ENCODE measurements at regions not wholly inside any gene's neighbourhood (a gene's known extent, or its start where the extent isn't known, plus 50 kb on each side); places are given as distances from the start of the nearest gene placed in this dataset.
"Not testable (repeated sequence)": the region's sequence is repeated elsewhere in the genome, so short reads cannot be mapped to it uniquely, and the experiment has no call there.

DNA sequence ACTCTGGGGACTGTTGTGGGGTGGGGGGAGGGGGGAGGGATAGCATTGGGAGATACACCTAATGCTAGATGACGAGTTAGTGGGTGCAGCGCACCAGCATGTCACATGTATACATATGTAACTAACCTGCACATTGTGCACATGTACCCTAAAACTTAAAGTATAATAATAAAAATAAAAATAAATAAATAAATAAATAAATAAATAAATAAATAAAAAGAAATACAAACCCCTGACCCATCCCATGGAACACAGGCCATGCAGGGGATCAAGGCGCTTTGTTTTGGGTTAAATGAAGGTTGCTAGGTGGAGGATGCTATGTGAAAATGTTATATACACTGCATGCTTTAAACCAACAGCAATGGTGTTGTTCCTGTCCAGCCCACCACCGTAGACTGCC, 184.7 kb downstream of the C6orf118 start:
- H3K36me3 Mint-ChIP-seq, H3K27me3 Mint-ChIP-seq, DNase-seq, H3K4me3 Mint-ChIP-seq, H3K27ac Mint-ChIP-seq, H3K4me1 Mint-ChIP-seq, CTCF ChIA-PET: not testable (repeated sequence)
- H3K9me3 Mint-ChIP-seq = peaks cover 12% of the 10 kb centered on the region

DNA sequence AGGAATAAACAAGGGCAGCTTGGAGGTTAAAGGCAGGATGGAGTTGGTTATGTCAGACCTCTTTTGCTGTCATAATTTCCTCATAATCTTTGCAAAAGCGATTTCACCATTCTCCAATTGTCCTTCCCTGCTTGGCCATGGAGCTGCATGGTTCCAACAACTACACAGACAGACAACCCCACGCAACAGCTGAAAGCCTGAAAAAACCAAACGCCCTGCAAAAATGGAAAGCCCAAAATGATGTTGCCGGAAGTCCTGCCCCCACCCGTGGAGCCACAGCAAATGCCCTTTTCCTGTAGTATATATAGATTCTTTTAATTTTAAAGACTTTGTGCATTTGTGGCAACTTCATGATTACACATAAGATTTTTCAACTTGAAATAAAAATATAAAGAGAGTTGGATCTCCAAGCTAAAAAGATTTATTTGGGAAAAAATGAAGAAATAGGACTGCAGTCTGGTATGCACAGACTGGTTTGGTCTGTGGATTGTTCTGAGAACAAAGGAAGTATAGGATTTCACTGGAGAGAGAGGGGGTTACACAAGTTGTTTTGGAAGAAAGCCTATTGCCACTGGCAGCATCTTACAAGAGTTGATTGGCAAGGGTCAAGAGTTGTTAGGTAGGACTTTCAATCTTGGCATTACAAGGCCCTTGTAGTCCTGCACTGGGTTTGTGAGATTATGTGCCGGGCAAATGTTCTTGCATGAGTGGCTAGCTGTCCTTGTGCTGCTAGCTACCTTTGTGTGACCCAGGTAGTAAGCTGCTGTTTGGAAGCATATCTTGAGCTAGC, 190.0 kb downstream of the C6orf118 start:
- no peaks in the 10 kb centered on the region for H3K27me3 Mint-ChIP-seq
- DNase-seq = no peak
- H3K9me3 Mint-ChIP-seq = peaks cover 14% of the 10 kb centered on the region
- CTCF ChIA-PET = no interaction called here
- H3K36me3 Mint-ChIP-seq = no peaks in the 10 kb centered on the region
- no peak overlapping the region for H3K27ac Mint-ChIP-seq
- no peaks in the 10 kb centered on the region for H3K4me1 Mint-ChIP-seq
- H3K4me3 Mint-ChIP-seq = no peak overlapping the region

DNA sequence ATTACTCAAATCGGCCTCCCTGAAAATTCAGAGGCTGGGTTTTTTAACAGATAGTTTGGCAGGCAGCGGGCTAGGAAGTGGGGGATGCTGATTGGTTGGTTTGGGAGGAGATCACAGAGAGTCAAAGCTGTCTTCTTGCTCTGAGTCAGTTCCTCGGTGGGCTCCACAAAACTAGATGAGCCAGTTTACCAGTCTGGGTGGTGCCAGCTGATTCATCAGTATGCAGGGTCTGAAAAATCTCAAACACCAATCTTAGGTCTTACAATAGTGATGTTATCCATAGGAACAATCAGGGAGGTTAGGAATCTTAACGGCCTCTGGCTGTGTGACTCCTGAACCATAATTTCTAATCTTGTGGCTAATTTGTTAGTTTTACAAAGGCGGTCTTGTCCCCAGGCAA, 190.7 kb downstream of the C6orf118 start:
- no peak overlapping the region for H3K4me3 Mint-ChIP-seq
- H3K36me3 Mint-ChIP-seq = no peaks in the 10 kb centered on the region
- peaks cover 16% of the 10 kb centered on the region for H3K9me3 Mint-ChIP-seq
- H3K27ac Mint-ChIP-seq = no peak overlapping the region
- CTCF ChIA-PET = no interaction called here
- no peak for DNase-seq
- no peaks in the 10 kb centered on the region for H3K27me3 Mint-ChIP-seq
- H3K4me1 Mint-ChIP-seq = no peaks in the 10 kb centered on the region

DNA sequence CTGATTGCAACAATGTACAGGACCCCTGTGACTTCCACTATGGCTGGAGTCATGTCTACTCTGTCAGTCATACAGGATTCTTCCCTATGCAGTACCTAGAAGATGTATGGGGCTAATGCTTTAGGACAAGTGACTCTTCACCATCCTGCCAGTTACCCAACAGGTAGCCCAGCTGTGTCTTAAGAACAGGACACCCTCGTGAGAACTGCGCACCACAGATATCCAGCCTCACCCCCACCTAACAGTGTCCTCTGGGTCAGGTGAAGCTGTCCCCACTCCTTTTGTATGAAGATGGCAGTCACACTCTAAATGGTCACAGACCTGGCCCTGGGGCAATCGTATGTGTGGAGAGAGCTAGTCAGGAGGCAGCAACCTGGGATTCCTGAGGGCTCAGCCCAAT, 191.6 kb downstream of the C6orf118 start:
- Mint-ChIP-seq H3K27me3 (no peaks in the 10 kb centered on the region), H3K36me3 (no peaks in the 10 kb centered on the region), H3K4me1 (no peaks in the 10 kb centered on the region), H3K27ac (no peak overlapping the region), H3K9me3 (peaks cover 15% of the 10 kb centered on the region), H3K4me3 (no peak overlapping the region)
- DNase-seq = no peak
- CTCF ChIA-PET = no interaction called here

DNA sequence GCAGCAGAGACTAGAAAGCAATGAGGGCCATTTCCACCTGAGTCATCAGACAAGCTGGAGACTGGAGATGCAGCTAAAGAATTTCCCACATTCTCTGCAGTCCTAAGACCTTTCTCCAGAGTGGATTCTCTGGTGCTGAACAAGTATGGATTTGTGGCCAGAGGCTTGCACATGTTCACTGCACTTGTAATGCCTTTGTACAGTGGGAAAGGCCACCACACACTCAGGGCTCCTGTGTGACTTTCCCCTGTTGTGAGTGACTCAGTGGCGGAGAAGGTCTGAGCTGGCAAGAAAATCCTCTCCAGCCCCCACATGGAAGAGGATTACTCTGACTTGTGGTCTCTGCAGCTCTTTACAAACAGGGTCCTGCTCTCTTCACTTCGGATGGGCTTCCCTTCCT, 192.3 kb downstream of the C6orf118 start:
- Mint-ChIP-seq H3K9me3 (peaks cover 15% of the 10 kb centered on the region), H3K36me3 (no peaks in the 10 kb centered on the region), H3K27me3 (no peaks in the 10 kb centered on the region), H3K4me1 (no peaks in the 10 kb centered on the region), H3K27ac (no peak overlapping the region), H3K4me3 (no peak overlapping the region)
- CTCF ChIA-PET = no interaction called here
- no peak for DNase-seq

DNA sequence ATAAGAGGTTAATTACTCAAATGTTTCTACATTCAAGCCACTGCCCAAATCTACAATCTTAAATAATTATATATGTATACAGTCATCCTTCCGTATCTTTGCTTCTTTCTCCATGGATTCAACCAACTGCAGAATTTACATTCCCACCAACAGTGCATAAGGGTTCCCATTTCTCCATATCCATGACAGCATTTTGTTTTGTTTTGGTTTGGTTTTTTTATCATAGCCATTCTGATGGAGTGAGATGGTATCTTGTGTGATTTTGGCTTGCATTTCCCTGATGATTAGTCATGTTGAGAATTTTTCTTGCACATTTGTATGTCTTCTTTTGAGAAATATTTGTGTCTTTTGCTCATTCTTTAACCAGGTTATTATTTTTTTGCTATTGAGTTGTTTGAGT, 198.5 kb downstream of the C6orf118 start:
- no peaks in the 10 kb centered on the region for H3K36me3 Mint-ChIP-seq
- DNase-seq = no peak
- H3K27ac Mint-ChIP-seq = no peak overlapping the region
- H3K4me3 Mint-ChIP-seq = no peak overlapping the region
- H3K4me1 Mint-ChIP-seq = no peaks in the 10 kb centered on the region
- CTCF ChIA-PET = no interaction called here
- H3K27me3 Mint-ChIP-seq = no peaks in the 10 kb centered on the region
- peaks cover 7% of the 10 kb centered on the region for H3K9me3 Mint-ChIP-seq

DNA sequence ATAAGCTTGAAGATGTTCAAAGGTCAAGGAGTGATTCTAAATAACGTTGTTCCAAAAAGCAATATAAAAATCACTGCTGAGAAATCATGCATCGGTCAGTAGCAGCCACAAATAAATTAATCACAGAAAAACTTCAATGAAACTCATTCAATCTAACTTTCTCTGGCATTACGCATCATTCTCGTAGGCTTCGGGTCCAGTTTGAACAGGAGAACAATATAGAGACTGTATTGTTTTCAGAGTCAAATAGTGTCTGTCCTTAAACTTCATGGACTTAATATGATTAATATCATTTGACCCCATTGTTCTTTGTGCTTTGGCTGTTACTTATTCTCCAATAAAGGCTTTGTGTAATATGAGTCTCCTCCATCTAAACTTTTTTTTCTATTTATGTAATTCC, 200.4 kb downstream of the C6orf118 start:
- H3K4me3 Mint-ChIP-seq = no peak overlapping the region
- peaks cover 7% of the 10 kb centered on the region for H3K9me3 Mint-ChIP-seq
- no peak overlapping the region for H3K27ac Mint-ChIP-seq
- H3K36me3 Mint-ChIP-seq = no peaks in the 10 kb centered on the region
- H3K27me3 Mint-ChIP-seq = no peaks in the 10 kb centered on the region
- H3K4me1 Mint-ChIP-seq = no peaks in the 10 kb centered on the region
- DNase-seq = no peak
- CTCF ChIA-PET = no interaction called here

DNA sequence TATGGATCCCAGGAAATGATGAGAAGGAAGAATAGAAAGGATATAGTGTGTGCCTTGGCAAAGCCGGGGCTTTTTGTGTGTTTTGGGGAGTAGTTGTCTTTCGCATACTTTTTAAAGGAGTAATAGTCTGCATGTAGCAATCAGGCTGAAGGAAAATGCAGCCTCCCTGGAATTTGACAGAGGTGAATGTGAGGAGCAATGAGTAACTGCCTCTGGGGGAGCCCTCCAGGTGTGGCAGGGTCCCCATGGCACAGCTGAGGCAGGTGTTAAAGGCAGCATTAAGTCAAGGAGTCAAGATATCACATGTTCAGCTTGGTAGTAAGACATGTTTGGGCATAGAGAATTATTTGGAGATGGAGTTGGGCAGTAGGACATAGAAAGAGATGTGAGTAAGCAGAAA, 203.1 kb downstream of the C6orf118 start:
- Mint-ChIP-seq H3K27ac (no peak overlapping the region), H3K4me1 (no peaks in the 10 kb centered on the region), H3K9me3 (peaks cover under 1% of the 10 kb centered on the region), H3K36me3 (no peaks in the 10 kb centered on the region), H3K27me3 (no peaks in the 10 kb centered on the region), H3K4me3 (no peak overlapping the region)
- DNase-seq = no peak
- CTCF ChIA-PET = no interaction called here

DNA sequence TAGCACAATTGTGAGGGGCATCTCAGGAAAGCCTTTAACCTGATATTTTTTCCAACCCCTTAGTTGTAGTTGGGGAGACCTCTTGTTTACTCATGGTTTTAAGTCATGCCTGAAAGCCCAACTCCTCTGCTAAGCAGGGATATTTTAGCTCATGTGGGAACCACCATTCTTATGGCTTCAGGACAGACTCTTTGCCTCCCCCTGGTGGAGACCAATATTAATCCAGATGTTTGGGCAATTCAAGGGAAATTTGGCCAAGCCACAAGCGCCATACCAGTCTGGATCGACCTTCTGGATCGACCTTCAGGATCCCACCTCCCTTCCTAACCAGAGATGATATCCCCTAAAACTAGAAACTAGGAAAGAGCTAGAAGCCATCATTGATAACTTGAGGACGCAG, 211.2 kb downstream of the C6orf118 start:
- Mint-ChIP-seq H3K36me3 (no peaks in the 10 kb centered on the region), H3K4me3 (no peak overlapping the region), H3K27me3 (no peaks in the 10 kb centered on the region), H3K27ac (no peak overlapping the region), H3K9me3 (peaks cover 5% of the 10 kb centered on the region), H3K4me1 (no peaks in the 10 kb centered on the region)
- CTCF ChIA-PET = interaction anchor here (0.8 kb wide), 1 partner anchor 43 kb away, joined by 3 read pairs; no protein-coding TSS in a partner anchor
- no peak for DNase-seq

DNA sequence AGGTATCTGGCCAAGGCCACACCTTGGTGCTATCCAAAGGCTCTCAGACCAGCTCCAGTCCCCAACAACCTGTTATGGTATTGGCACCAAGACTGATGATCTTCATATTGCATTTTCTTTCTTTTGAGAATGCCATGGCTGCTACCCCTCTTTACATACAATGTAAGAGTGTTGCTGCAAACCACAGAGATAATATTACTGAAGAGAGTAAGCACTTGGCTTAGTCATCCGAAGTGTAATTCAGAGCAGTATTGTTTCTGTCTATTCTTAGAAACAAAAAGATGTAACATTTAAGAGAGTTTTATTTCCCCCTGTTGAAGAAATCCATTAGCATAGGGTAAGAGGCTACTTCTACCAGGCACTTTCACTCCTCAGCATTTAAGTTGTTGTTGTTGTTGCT, 212.5 kb downstream of the C6orf118 start:
- no peak for DNase-seq
- peaks cover 5% of the 10 kb centered on the region for H3K9me3 Mint-ChIP-seq
- no peaks in the 10 kb centered on the region for H3K36me3 Mint-ChIP-seq
- no peak overlapping the region for H3K4me3 Mint-ChIP-seq
- H3K4me1 Mint-ChIP-seq = no peaks in the 10 kb centered on the region
- no peak overlapping the region for H3K27ac Mint-ChIP-seq
- no peaks in the 10 kb centered on the region for H3K27me3 Mint-ChIP-seq
- CTCF ChIA-PET = no interaction called here

DNA sequence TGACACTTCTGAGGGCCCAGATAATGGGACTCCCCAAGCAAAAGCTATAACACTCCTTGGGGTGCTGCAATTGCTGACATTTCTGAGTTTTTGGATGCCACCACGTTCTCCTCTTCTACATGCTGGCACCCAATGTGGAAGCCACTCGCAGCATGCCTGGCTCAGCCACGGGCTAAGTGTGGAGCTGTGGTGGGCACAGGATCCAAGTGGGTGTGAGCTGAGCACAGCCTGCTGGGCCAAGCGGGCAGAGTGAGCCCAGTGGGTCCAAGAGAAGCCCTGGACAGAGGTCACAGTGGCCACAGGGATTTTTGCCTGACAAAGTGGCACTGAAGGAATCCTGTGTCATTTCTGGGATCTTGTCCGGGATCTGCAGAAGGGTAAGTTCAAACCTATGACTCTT, 213.2 kb downstream of the C6orf118 start:
- H3K9me3 Mint-ChIP-seq = peaks cover 5% of the 10 kb centered on the region
- H3K4me3 Mint-ChIP-seq = no peak overlapping the region
- CTCF ChIA-PET = no interaction called here
- H3K36me3 Mint-ChIP-seq = no peaks in the 10 kb centered on the region
- H3K27me3 Mint-ChIP-seq = no peaks in the 10 kb centered on the region
- DNase-seq = no peak
- no peak overlapping the region for H3K27ac Mint-ChIP-seq
- no peaks in the 10 kb centered on the region for H3K4me1 Mint-ChIP-seq

DNA sequence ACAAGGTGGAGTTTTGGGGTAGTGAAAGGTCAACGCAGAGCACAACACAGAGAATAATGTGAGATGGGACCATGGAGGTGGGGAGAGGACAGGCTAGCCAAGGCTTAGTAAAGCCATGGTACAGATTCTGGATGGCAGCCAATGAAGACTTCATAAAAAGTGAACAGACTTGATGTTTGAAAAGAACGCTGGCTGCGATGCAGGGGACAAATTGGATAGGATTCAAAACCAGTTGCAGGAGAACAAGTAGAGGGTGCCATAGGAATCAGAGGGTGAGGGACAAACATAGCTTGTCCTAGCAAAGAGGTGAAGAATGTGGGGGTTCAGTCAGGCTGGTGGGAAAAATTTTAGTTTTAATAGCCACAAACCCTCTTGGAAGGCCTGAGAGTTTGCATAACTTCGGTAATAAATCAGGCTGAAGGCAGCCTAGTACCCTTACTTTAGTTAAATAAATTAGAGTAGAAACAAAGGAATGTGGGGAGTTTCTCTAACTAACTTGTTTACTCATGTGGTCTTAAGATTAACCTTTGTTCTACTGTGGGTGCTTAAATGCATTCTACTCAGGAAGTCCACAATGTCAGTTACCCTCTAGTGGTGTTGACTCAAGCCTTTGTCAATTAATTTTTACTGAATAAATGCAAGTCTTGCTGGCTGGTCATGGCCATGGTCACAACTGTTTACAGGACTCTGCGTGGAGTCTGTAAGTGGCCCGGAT, 216.4 kb downstream of the C6orf118 start:
- DNase-seq = no peak
- Mint-ChIP-seq H3K4me3 (no peak overlapping the region), H3K27ac (no peak overlapping the region), H3K9me3 (peaks cover 3% of the 10 kb centered on the region), H3K36me3 (no peaks in the 10 kb centered on the region), H3K27me3 (no peaks in the 10 kb centered on the region), H3K4me1 (no peaks in the 10 kb centered on the region)
- CTCF ChIA-PET = no interaction called here

DNA sequence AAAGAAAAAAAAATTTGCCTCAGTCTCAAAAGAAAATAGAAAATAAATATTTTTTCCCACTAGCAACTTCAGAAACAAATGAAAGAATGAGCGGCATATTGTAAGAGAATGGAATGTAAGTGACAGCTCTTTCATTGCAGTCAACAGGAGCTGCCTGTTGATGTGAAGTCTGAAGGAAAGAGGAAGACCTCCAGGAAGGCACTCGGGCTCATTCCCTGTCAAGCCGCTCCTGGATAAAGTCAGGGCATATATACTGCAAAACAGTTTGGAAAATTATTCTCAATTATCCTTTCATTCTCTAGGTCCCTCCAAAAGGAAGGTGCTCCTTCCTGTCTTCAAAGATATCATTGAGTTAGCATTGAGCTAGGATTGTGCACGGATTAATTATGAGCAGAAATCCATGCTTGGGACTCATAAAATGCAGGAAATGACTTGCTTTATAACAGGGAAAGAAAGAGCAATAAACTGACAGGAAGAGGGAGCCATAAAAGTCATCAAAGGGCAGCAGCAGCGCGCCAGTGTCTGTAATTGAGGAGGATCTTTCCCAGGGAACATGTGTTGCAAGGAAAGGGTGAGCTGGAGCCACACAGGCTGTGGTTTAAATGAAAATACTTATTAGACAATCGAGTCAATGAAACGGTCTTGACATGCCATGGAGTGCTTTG, 218.2 kb downstream of the C6orf118 start:
- Mint-ChIP-seq H3K27me3 (no peaks in the 10 kb centered on the region), H3K4me1 (no peaks in the 10 kb centered on the region), H3K9me3 (peaks cover 7% of the 10 kb centered on the region), H3K36me3 (no peaks in the 10 kb centered on the region), H3K4me3 (no peak overlapping the region), H3K27ac (no peak overlapping the region)
- CTCF ChIA-PET = no interaction called here
- no peak for DNase-seq

DNA sequence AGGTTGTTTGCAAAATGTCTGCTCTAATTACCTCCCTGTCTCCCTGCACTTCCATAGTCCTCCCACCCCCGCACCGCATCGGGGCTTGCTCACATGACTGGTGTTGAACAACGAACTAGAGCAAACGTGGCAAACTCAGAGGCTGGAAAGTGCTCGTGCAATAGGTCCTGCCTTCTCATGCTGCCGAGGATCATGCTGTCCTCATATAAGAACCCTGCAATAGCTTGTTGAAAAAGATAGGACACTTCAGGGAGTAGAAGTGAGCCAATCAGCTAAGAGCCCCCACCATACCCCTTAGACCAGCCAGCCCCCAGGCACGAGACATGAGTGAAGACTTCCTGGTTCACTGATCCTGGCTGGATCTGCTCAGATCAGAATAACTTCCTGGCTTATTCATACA, 219.2 kb downstream of the C6orf118 start:
- Mint-ChIP-seq H3K36me3 (no peaks in the 10 kb centered on the region), H3K9me3 (peaks cover 8% of the 10 kb centered on the region), H3K27ac (no peak overlapping the region), H3K4me3 (no peak overlapping the region), H3K27me3 (no peaks in the 10 kb centered on the region), H3K4me1 (no peaks in the 10 kb centered on the region)
- no peak for DNase-seq
- CTCF ChIA-PET = no interaction called here

DNA sequence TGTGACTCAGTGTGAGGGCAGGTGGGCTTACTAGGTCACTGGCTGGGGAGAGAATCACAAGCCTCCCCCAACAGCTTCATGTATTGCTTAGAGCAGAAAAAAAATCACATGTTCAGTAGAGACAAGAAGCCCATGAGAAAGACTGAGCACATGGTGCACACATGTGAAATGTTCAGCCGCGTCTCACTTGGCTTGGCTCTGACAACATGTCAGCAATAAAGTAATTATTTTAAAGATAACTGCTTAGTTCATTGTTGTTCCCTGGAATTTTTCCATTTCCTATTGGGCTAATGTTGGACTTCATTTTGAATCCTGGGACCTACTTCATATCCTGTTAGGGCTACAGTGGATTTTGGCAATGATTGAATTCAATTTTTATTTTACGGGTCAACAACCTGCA, 222.6 kb downstream of the C6orf118 start:
- Mint-ChIP-seq H3K4me3 (no peak overlapping the region), H3K9me3 (peaks cover 8% of the 10 kb centered on the region), H3K27me3 (no peaks in the 10 kb centered on the region), H3K4me1 (no peaks in the 10 kb centered on the region), H3K36me3 (no peaks in the 10 kb centered on the region), H3K27ac (no peak overlapping the region)
- no peak for DNase-seq
- CTCF ChIA-PET = no interaction called here

All from activated naive CD4-positive, alpha-beta T cell treated with anti-CD3 and anti-CD28 coated beads, Interleukin-2, amount 10 ng/mL, durations not matched to agents 7 days and 5 days (primary cell).